Tibial nerve (tissue), 3 donors: ENCODE measurements at regions not wholly inside any gene's neighbourhood (a gene's known extent, or its start where the extent isn't known, plus 50 kb on each side); places are given as distances from the start of the nearest gene placed in this dataset.

Experiments
- POLR2A ChIP-seq, 2 donors: fragments of 450-650 bp; IDR thresholded peaks; one replicate each; pipeline ENCODE4 v1.6.1; 2017; ENCODE audit warnings: antibody characterized with exemption in 2 of 2, mild to moderate bottlenecking in 2 of 2, moderate library complexity in 2 of 2
- TF ChIP-seq, protein P1 (sequence below), 5 experiments: fragments of 200-600 bp in 3 of 5; fragments of 450-650 bp in 2 of 5; sonication (generic) in 3 of 5; IDR thresholded peaks; one replicate each; pipeline ENCODE4 v1.5.1; 2016 to 2019; ENCODE audit warnings: antibody characterized with exemption in 5 of 5, mild to moderate bottlenecking in 3 of 5, moderate library complexity in 2 of 5

- TF ChIP-seq, protein P1, sequence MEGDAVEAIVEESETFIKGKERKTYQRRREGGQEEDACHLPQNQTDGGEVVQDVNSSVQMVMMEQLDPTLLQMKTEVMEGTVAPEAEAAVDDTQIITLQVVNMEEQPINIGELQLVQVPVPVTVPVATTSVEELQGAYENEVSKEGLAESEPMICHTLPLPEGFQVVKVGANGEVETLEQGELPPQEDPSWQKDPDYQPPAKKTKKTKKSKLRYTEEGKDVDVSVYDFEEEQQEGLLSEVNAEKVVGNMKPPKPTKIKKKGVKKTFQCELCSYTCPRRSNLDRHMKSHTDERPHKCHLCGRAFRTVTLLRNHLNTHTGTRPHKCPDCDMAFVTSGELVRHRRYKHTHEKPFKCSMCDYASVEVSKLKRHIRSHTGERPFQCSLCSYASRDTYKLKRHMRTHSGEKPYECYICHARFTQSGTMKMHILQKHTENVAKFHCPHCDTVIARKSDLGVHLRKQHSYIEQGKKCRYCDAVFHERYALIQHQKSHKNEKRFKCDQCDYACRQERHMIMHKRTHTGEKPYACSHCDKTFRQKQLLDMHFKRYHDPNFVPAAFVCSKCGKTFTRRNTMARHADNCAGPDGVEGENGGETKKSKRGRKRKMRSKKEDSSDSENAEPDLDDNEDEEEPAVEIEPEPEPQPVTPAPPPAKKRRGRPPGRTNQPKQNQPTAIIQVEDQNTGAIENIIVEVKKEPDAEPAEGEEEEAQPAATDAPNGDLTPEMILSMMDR (IDR thresholded peaks at IDR 0.05): no peak
- TF ChIP-seq POLR2A (IDR thresholded peaks at IDR 0.05): no peak
Observed at GRCh38 chr11:112715056-112715455, 246.2 kb upstream of the NCAM1 start.
